GM15510 (cell line): ENCODE measurements at regions not wholly inside any gene's neighbourhood (a gene's known extent, or its start where the extent isn't known, plus 50 kb on each side); places are given as distances from the start of the nearest gene placed in this dataset.

Source experiments
- POLR2A ChIP-seq: IDR thresholded peaks from 3 replicates; pipeline ENCODE4 v1.6.1; 2011; ENCODE audit warnings: borderline replicate concordance; ENCODE audit not compliant: insufficient read length; ENCODE audit errors: extremely low read depth

GRCh38 chr22:25402501-25403283, 161.8 kb upstream of the GRK3 start:
- no peak for TF ChIP-seq POLR2A

GRCh38 chr22:25403284-25403810, 161.1 kb upstream of the GRK3 start:
- no peak for TF ChIP-seq POLR2A

GRCh38 chr22:25403811-25404471, 160.5 kb upstream of the GRK3 start:
- TF ChIP-seq POLR2A = no peak

- no peak for TF ChIP-seq POLR2A
Observed at GRCh38 chr22:25404556-25404927, 159.9 kb upstream of the GRK3 start.

- TF ChIP-seq POLR2A = no peak
Observed at GRCh38 chr22:25404928-25405816, 159.3 kb upstream of the GRK3 start.

GRCh38 chr22:25405841-25406509, 158.5 kb upstream of the GRK3 start:
- TF ChIP-seq POLR2A = no peak

- TF ChIP-seq POLR2A = no peak
Observed at GRCh38 chr22:25406510-25407210, 157.8 kb upstream of the GRK3 start.

GRCh38 chr22:25407226-25407858, 157.1 kb upstream of the GRK3 start:
- no peak for TF ChIP-seq POLR2A

- no peak for TF ChIP-seq POLR2A
Observed at GRCh38 chr22:25407859-25408229, 156.6 kb upstream of the GRK3 start.

- TF ChIP-seq POLR2A = no peak
Observed at GRCh38 chr22:25409240-25409639, 155.2 kb upstream of the GRK3 start.

- TF ChIP-seq POLR2A = no peak
Observed at GRCh38 chr22:25410849-25411248, 153.6 kb upstream of the GRK3 start.

- no peak for TF ChIP-seq POLR2A
Observed at GRCh38 chr22:25413620-25414019, 150.9 kb upstream of the GRK3 start.
